Activated CD8-positive, alpha-beta memory T cell treated with anti-CD3 and anti-CD28 coated beads for 4 hours (primary cell): ENCODE measurements at regions not wholly inside any gene's neighbourhood (a gene's known extent, or its start where the extent isn't known, plus 50 kb on each side); places are given as distances from the start of the nearest gene placed in this dataset.
"Not testable (repeated sequence)": the region's sequence is repeated elsewhere in the genome, so short reads cannot be mapped to it uniquely, and the experiment has no call there.

Experiments
- DNase-seq, 2 donors: peaks; one replicate each; pipeline ENCODE4 v3.0.0-alpha.2; 2020; ENCODE audit warnings: low read depth in 2 of 2

GRCh38 chr21:29396951-29397455, 98.3 kb downstream of the BACH1 start:
- DNase-seq, result no peak

- DNase-seq, result no peak
Observed at GRCh38 chr21:29403301-29403700, 104.6 kb downstream of the BACH1 start.

GRCh38 chr21:29403922-29404538, 105.3 kb downstream of the BACH1 start:
- no peak for DNase-seq

- no peak for DNase-seq
Observed at GRCh38 chr21:29405503-29406122, 106.9 kb downstream of the BACH1 start.

GRCh38 chr21:29406385-29406784, 107.7 kb downstream of the BACH1 start:
- no peak for DNase-seq

- no peak for DNase-seq
Observed at GRCh38 chr21:29407571-29407970, 108.8 kb downstream of the BACH1 start.

- no peak for DNase-seq
Observed at GRCh38 chr21:29413683-29414082, 115.0 kb downstream of the BACH1 start.

- no peak for DNase-seq
Observed at GRCh38 chr21:29416268-29416667, 117.5 kb downstream of the BACH1 start.

GRCh38 chr21:29418813-29419212, 120.1 kb downstream of the BACH1 start:
- no peak for DNase-seq

- no peak for DNase-seq
Observed at GRCh38 chr21:29419422-29419821, 120.7 kb downstream of the BACH1 start.

- no peak for DNase-seq
Observed at GRCh38 chr21:29423099-29423870, 124.6 kb downstream of the BACH1 start.

- DNase-seq, result no peak
Observed at GRCh38 chr21:29424728-29425127, 126.0 kb downstream of the BACH1 start.

GRCh38 chr21:29429218-29429617, 130.5 kb downstream of the BACH1 start:
- DNase-seq, result no peak

GRCh38 chr21:29430030-29430429, 131.3 kb downstream of the BACH1 start:
- DNase-seq, result no peak

- no peak for DNase-seq
Observed at GRCh38 chr21:29430576-29430975, 131.9 kb downstream of the BACH1 start.

- no peak for DNase-seq
Observed at GRCh38 chr21:29431178-29431577, 132.5 kb downstream of the BACH1 start.

- DNase-seq, result no peak
Observed at GRCh38 chr21:29431680-29432079, 133.0 kb downstream of the BACH1 start.

GRCh38 chr21:29433366-29434059, 134.8 kb downstream of the BACH1 start:
- no peak for DNase-seq

GRCh38 chr21:29434081-29434480, 135.4 kb downstream of the BACH1 start:
- DNase-seq, result no peak

- DNase-seq, result not testable (repeated sequence)
Observed at GRCh38 chr21:29434982-29435381, 136.3 kb downstream of the BACH1 start.

GRCh38 chr21:29436143-29436542, 137.4 kb downstream of the BACH1 start:
- DNase-seq, result peak in 1 of 2 donors; percentile 8

GRCh38 chr21:29436650-29437049, 137.9 kb downstream of the BACH1 start:
- no peak for DNase-seq
